Neural cell (in vitro differentiated cells): ENCODE measurements at regions not wholly inside any gene's neighbourhood (a gene's known extent, or its start where the extent isn't known, plus 50 kb on each side); places are given as distances from the start of the nearest gene placed in this dataset.
"Not testable (repeated sequence)": the region's sequence is repeated elsewhere in the genome, so short reads cannot be mapped to it uniquely, and the experiment has no call there.

Experiments
- H2AFZ ChIP-seq: fragments of 200-600, 300-800 bp; sonication (generic), shearing (Covaris generic); 2 replicates; pipeline ENCODE4 v1.6.0; 2014; ENCODE audit warnings: low read depth, mild to moderate bottlenecking, antibody characterized with exemption, low read length, moderate library complexity
- H3F3A ChIP-seq: fragments of 200-600 bp; shearing (Covaris generic); 2 replicates; pipeline ENCODE4 v1.6.1; 2016; ENCODE audit warnings: mild to moderate bottlenecking, moderate library complexity, mixed read lengths, antibody characterized with exemption, low read length; ENCODE audit not compliant: insufficient read depth, poor library complexity, severe bottlenecking
- H3K27ac ChIP-seq: fragments of 200-600, 300-800 bp; sonication (generic), shearing (Covaris generic); 2 replicates; pipeline ENCODE4 v1.5.1; 2014; ENCODE audit warnings: mild to moderate bottlenecking, low read length, moderate library complexity
- H3K27me3 ChIP-seq: fragments of 300-800, 200-600 bp; sonication (generic), shearing (Covaris generic); 2 replicates; pipeline ENCODE4 v1.6.0; 2014; ENCODE audit warnings: mild to moderate bottlenecking, low read depth, low read length, moderate library complexity; ENCODE audit not compliant: insufficient read depth
- H3K36me3 ChIP-seq: fragments of 300-800, 200-600 bp; sonication (generic), shearing (Covaris generic); 2 replicates; pipeline ENCODE4 v1.5.1; 2014; ENCODE audit warnings: mild to moderate bottlenecking, antibody characterized with exemption, low read length, moderate library complexity; ENCODE audit not compliant: insufficient read depth
- H3K4me2 ChIP-seq: fragments of 300-800, 200-600 bp; sonication (generic), shearing (Covaris generic); 2 replicates; pipeline ENCODE4 v1.6.0; 2014; ENCODE audit warnings: mild to moderate bottlenecking, low read length
- H3K4me3 ChIP-seq: fragments of 300-800, 200-600 bp; sonication (generic), shearing (Covaris generic); 2 replicates; pipeline ENCODE4 v1.5.1; 2014; ENCODE audit warnings: mild to moderate bottlenecking, low read length, moderate library complexity
- H3K79me2 ChIP-seq: fragments of 200-600 bp; shearing (Covaris generic); replicated peaks from 2 replicates; pipeline ENCODE4 v1.6.0; 2014; ENCODE audit warnings: mild to moderate bottlenecking, low read length, moderate library complexity; ENCODE audit not compliant: insufficient read depth
- H3K9ac ChIP-seq: fragments of 300-800, 200-600 bp; sonication (generic), shearing (Covaris generic); 2 replicates; pipeline ENCODE4 v1.6.1; 2016; ENCODE audit warnings: mild to moderate bottlenecking, low read length, mixed read lengths
- H3K9me2 ChIP-seq: fragments of 200-600 bp; shearing (Covaris generic); 2 replicates; pipeline ENCODE4 v1.6.1; 2016; ENCODE audit warnings: mild to moderate bottlenecking, low read length, mixed read lengths; ENCODE audit not compliant: insufficient read depth
- H3K9me3 ChIP-seq: fragments of 200-600, 300-800 bp; sonication (generic), shearing (Covaris generic); 2 replicates; pipeline ENCODE4 v1.6.1; 2016; ENCODE audit warnings: mild to moderate bottlenecking, mixed run types, low read length, moderate library complexity, mixed read lengths
- H4K20me1 ChIP-seq: fragments of 200-600 bp; shearing (Covaris generic); 2 replicates; pipeline ENCODE4 v1.6.1; 2016; ENCODE audit warnings: mild to moderate bottlenecking, mixed run types; ENCODE audit not compliant: insufficient read depth
- EP300 ChIP-seq: fragments of 450-650 bp; conservative IDR thresholded peaks from 2 replicates; pipeline ENCODE4 v1.6.1; 2014; ENCODE audit warnings: antibody characterized with exemption, mild to moderate bottlenecking, moderate library complexity; ENCODE audit not compliant: poor library complexity, severe bottlenecking
- EZH2 ChIP-seq: fragments of 200-600, 300-800 bp; shearing (Covaris generic), sonication (generic); IDR thresholded peaks from 2 replicates; pipeline ENCODE4 v1.6.1; 2014; ENCODE audit warnings: antibody characterized with exemption, low read length, borderline replicate concordance, mild to moderate bottlenecking; ENCODE audit not compliant: insufficient read depth, poor library complexity, severe bottlenecking
- MXI1 ChIP-seq: fragments of 450-650 bp; conservative IDR thresholded peaks from 2 replicates; pipeline ENCODE4 v1.6.1; 2014; ENCODE audit warnings: antibody characterized with exemption, mild to moderate bottlenecking; ENCODE audit not compliant: poor library complexity, severe bottlenecking
- POLR2AphosphoS5 ChIP-seq: IDR thresholded peaks from 2 replicates; pipeline ENCODE4 v1.6.1; 2012
- RAD21 ChIP-seq: fragments of 450-650 bp; conservative IDR thresholded peaks from 2 replicates; pipeline ENCODE4 v1.6.1; 2014; ENCODE audit warnings: antibody characterized with exemption, mild to moderate bottlenecking, moderate library complexity
- SMC3 ChIP-seq: fragments of 450-650 bp; conservative IDR thresholded peaks from 2 replicates; pipeline ENCODE4 v1.6.1; 2014; ENCODE audit warnings: antibody characterized with exemption, mild to moderate bottlenecking, moderate library complexity; ENCODE audit not compliant: poor library complexity
- TAF1 ChIP-seq: IDR thresholded peaks from 2 replicates; pipeline ENCODE4 v1.6.1; 2012; ENCODE audit warnings: low read depth
- TF ChIP-seq, protein P1 (sequence below): fragments of 450-650 bp; IDR thresholded peaks from 2 replicates; pipeline ENCODE4 v1.5.1; 2014; ENCODE audit warnings: antibody characterized with exemption, mild to moderate bottlenecking, moderate library complexity; ENCODE audit not compliant: poor library complexity, severe bottlenecking
- TF ChIP-seq, protein P2 (sequence below): IDR thresholded peaks from 2 replicates; pipeline ENCODE4 v1.6.1; 2012; ENCODE audit warnings: borderline replicate concordance

DNA sequence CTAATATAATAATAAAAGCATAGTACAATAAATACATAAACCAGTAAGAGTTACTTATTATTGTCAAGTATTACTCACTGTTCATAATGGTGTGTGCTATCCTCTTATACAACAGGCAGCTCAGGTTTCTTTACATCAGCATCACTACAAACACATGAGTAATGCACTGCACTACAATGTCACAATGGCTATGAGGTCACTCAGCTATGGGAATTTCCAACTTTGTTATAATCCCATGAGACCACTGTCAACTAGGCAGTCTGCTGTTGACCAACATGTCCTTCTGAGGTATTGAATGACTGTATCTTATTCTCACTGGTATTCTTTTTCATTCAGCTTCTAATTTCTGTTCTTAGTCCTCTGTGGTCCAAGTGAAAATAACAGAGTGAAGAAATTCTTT, 250.4 kb upstream of the DSEL start:
- no peaks in the 10 kb centered on the region for H3K27me3 ChIP-seq
- no peaks in the 10 kb centered on the region for H4K20me1 ChIP-seq
- H3K27ac ChIP-seq = no peak overlapping the region
- no peaks in the 10 kb centered on the region for H3K9me2 ChIP-seq
- H3K36me3 ChIP-seq = no peaks in the 10 kb centered on the region
- no peak overlapping the region for H3K4me2 ChIP-seq
- H3K79me2 ChIP-seq = no peaks in the 10 kb centered on the region
- no peak overlapping the region for H3K9ac ChIP-seq
- TF ChIP-seq MXI1 (no peak), SMC3 (no peak), EZH2 (no peak), TAF1 (no peak), EP300 (no peak), POLR2AphosphoS5 (no peak), RAD21 (no peak)
- TF ChIP-seq, protein P1, sequence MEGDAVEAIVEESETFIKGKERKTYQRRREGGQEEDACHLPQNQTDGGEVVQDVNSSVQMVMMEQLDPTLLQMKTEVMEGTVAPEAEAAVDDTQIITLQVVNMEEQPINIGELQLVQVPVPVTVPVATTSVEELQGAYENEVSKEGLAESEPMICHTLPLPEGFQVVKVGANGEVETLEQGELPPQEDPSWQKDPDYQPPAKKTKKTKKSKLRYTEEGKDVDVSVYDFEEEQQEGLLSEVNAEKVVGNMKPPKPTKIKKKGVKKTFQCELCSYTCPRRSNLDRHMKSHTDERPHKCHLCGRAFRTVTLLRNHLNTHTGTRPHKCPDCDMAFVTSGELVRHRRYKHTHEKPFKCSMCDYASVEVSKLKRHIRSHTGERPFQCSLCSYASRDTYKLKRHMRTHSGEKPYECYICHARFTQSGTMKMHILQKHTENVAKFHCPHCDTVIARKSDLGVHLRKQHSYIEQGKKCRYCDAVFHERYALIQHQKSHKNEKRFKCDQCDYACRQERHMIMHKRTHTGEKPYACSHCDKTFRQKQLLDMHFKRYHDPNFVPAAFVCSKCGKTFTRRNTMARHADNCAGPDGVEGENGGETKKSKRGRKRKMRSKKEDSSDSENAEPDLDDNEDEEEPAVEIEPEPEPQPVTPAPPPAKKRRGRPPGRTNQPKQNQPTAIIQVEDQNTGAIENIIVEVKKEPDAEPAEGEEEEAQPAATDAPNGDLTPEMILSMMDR = no peak
- TF ChIP-seq, protein P2, sequence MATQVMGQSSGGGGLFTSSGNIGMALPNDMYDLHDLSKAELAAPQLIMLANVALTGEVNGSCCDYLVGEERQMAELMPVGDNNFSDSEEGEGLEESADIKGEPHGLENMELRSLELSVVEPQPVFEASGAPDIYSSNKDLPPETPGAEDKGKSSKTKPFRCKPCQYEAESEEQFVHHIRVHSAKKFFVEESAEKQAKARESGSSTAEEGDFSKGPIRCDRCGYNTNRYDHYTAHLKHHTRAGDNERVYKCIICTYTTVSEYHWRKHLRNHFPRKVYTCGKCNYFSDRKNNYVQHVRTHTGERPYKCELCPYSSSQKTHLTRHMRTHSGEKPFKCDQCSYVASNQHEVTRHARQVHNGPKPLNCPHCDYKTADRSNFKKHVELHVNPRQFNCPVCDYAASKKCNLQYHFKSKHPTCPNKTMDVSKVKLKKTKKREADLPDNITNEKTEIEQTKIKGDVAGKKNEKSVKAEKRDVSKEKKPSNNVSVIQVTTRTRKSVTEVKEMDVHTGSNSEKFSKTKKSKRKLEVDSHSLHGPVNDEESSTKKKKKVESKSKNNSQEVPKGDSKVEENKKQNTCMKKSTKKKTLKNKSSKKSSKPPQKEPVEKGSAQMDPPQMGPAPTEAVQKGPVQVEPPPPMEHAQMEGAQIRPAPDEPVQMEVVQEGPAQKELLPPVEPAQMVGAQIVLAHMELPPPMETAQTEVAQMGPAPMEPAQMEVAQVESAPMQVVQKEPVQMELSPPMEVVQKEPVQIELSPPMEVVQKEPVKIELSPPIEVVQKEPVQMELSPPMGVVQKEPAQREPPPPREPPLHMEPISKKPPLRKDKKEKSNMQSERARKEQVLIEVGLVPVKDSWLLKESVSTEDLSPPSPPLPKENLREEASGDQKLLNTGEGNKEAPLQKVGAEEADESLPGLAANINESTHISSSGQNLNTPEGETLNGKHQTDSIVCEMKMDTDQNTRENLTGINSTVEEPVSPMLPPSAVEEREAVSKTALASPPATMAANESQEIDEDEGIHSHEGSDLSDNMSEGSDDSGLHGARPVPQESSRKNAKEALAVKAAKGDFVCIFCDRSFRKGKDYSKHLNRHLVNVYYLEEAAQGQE = no peak
- no peaks in the 10 kb centered on the region for H3K9me3 ChIP-seq
- no peaks in the 10 kb centered on the region for H3F3A ChIP-seq
- no peak overlapping the region for H2AFZ ChIP-seq
- no peak overlapping the region for H3K4me3 ChIP-seq

DNA sequence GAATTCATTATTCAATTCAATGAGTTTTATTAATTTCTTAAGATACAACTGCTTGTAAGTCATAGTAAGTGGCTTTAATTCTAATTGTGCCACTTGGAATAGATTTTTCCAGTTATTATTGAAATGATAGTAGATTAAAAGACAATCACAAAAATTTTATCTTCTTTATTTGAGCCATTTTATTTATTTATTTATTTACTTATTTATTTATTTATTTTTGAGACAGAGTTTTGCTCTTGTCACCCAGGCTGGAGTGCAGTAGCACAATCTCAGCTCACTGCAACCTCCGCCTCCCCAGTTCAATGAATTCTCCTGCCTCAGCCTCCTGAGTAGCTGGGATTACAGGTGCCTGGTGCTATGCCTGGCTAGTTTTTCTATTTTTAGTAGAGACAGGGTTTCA, 235.7 kb upstream of the DSEL start:
- H3K27ac ChIP-seq, H4K20me1 ChIP-seq, H3K36me3 ChIP-seq, H3K4me2 ChIP-seq, H3F3A ChIP-seq, H3K9me2 ChIP-seq, H3K27me3 ChIP-seq, H3K4me3 ChIP-seq, H3K9me3 ChIP-seq, H3K9ac ChIP-seq, H2AFZ ChIP-seq, H3K79me2 ChIP-seq: not testable (repeated sequence)

DNA sequence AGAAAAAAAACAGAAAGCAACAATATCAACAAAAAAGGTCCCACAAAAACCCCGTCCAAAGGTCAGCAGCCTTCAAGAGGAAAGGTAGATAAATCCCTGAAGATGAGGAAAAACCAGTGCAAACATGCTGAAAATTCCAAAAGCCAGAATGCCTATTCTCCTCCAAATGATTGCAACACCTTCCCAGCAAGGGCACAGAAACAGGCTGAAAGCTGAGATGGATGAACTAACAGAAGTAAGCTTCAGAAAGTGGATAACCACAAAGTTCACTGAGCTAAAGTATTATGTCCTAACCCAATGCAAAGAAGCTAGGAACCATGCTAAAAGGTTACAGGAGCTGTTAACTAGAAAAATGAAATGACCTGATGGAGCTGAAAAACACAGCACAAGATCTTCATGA, 226.4 kb upstream of the DSEL start:
- H3K4me3 ChIP-seq = no peak overlapping the region
- H3K79me2 ChIP-seq = no peaks in the 10 kb centered on the region
- H3K36me3 ChIP-seq = no peaks in the 10 kb centered on the region
- H3K27me3 ChIP-seq = no peaks in the 10 kb centered on the region
- H4K20me1 ChIP-seq = no peaks in the 10 kb centered on the region
- H3K9ac ChIP-seq = no peak overlapping the region
- H3K9me3 ChIP-seq = no peaks in the 10 kb centered on the region
- no peaks in the 10 kb centered on the region for H3K9me2 ChIP-seq
- H2AFZ ChIP-seq = no peak overlapping the region
- no peak overlapping the region for H3K4me2 ChIP-seq
- TF ChIP-seq, protein P2 = no peak
- TF ChIP-seq MXI1 = no peak
- TF ChIP-seq RAD21 = no peak
- TF ChIP-seq TAF1 = no peak
- no peak for TF ChIP-seq SMC3
- H3F3A ChIP-seq = no peaks in the 10 kb centered on the region
- no peak overlapping the region for H3K27ac ChIP-seq
